Panc1 (cell line): ENCODE measurements at regions not wholly inside any gene's neighbourhood (a gene's known extent, or its start where the extent isn't known, plus 50 kb on each side); places are given as distances from the start of the nearest gene placed in this dataset.

Experiments
- CTCF ChIP-seq: fragments of 450-650 bp; IDR thresholded peaks from 2 replicates; pipeline ENCODE4 v1.5.1; 2017; ENCODE audit warnings: mild to moderate bottlenecking
- POLR2AphosphoS5 ChIP-seq: IDR thresholded peaks from 2 replicates; pipeline ENCODE4 v1.6.1; 2012; ENCODE audit warnings: mild to moderate bottlenecking, low read depth, low read length, moderate library complexity
- REST ChIP-seq, 2 experiments: IDR thresholded peaks; 2 replicates each; pipeline ENCODE4 v1.6.1; 2011 to 2012; ENCODE audit warnings: low read depth in 2 of 2, control low read depth in 1 of 2, low read length in 1 of 2, mild to moderate bottlenecking in 1 of 2, moderate library complexity in 1 of 2; ENCODE audit not compliant: insufficient read depth in 1 of 2
- TCF7L2 ChIP-seq: IDR thresholded peaks from 2 replicates; pipeline ENCODE4 v1.6.1; 2011; ENCODE audit warnings: mild to moderate bottlenecking, low read depth, low read length, inconsistent platforms

GRCh38 chr1:30275926-30276764 is 447.2 kb downstream of the MATN1 start:
- TF ChIP-seq CTCF (no peak), TCF7L2 (no peak), POLR2AphosphoS5 (no peak), REST (IDR thresholded peaks at IDR 0.05; ENCODE audit: insufficient read depth in 1 of 2, low read depth in 2 of 2, low read length in 1 of 2) (no peak)
